ENCODE measurements at regions not wholly inside any gene's neighbourhood (a gene's known extent, or its start where the extent isn't known, plus 50 kb on each side); places are given as distances from the start of the nearest gene placed in this dataset.

DNA sequence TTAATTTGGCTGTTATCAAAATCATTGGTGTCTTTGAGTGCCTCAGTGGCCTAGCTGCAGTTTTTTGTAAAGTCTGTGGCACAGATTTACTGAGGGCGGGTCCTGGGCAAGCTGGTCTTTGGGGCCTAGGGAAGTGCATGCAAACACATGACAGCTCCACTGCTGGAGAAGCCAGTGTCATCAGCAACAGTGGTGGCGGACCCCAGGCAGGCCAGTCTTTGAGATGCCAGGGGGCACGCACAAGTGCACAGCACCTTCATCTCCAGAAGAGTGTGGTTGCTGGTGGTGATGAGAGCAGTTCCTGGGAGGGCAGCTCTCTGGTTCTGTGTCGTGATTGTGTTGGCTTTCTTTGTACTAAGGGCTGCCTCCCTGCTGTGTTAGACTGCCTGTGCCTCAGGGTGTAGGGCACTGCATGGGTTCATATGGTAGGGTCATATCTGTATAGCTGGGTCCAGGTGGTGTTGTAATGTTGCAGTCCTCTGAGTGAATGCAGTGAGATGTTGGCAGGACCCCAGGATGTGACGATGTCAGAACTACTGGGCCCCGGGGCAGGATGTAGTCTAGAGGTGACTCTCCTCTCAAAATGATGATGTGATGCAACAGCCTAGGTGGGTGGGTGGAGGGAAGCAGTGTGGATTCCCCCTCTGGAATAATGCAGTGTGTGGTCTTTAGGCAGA is 646.7 kb upstream of the CDH2 start:
- intact Hi-C loops (cut with DNase I), result no loop called here
- DNase-seq (no peak), ATAC-seq (ENCODE audit: poor library complexity) (no peak)

DNA sequence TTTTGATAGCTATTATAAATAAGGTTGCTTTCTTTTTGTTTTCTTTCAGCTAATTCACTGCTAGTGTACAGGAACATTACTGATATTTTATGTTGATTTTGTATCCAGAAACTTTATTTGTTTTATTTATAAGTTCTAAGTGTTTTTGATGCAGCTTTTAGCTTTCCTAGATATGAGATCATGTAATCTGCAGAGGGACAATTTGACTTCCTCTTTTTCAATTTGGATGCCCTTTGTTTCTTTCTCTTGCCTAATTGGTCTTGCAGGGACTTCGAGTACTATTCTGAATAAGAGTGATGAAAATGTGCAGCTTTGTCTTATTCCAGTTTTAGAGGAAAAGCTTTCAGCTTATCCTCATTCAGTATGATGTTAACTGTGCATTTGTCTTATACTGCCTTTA is 643.4 kb upstream of the CDH2 start:
- DNase-seq (no peak), ATAC-seq (ENCODE audit: poor library complexity) (no peak)
- intact Hi-C loops (cut with DNase I), result no loop called here

DNA sequence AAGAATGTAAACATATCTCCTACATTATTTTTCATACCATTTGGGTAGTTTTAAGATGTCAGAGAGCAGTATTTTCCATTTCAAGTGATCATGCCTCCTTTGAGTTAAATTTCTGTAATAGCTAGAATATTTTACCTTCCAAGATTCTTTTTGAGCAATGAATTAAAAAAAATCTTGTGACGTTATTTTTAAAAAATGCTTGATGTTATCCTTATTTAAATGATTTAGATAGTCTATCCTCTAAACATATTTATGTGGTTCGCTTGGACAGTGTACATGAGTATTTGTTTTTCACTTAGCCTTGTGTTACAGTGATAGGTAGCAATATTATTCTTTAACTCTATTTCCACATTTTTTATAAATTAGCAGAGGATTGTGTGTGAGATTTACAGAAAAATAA is 639.2 kb upstream of the CDH2 start:
- intact Hi-C loops (cut with DNase I), result no loop called here
- no peak for DNase-seq
- ATAC-seq (ENCODE audit: poor library complexity), result no peak

DNA sequence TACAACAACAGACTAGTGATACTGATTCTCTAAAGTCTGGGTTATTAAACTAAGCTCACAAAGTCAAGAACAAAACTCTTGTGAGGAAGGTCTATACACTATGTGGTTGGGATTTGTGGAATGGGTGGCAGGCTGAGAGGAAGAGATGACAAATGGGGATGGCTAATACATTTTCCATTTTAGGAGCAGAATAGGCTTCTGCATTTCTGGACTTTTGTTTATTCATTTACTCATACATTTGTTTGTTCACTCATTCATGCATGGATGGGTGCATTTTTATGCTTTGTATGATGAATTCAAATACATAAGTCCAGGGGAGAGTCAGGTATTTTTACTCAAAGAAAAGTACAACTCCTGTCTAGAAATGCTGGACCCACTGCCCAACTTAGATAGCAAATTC is 637.4 kb upstream of the CDH2 start:
- intact Hi-C loops (cut with DNase I), result no loop called here
- DNase-seq (no peak), ATAC-seq (ENCODE audit: poor library complexity) (no peak)

DNA sequence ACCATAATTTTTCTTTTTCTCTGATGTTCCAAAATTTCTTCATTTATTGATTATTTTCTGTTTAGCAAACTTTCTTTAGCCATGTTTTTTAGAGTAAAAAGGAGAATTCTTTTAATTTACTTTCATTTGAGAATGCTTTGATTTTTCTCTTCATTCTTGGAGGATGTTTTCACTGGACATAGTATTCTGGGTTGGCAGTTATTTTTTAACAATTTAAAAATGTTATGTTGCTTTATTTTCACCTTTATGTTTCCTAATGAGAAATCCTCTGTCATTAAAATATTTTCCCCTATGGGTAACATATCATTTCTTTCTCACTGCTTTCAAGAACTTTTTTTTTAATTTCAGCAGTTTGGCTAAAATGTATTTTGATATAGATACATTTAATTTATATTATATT is 631.4 kb upstream of the CDH2 start:
- DNase-seq, result no peak
- intact Hi-C loops (cut with DNase I), result no loop called here
- ATAC-seq (ENCODE audit: poor library complexity), result no peak

DNA sequence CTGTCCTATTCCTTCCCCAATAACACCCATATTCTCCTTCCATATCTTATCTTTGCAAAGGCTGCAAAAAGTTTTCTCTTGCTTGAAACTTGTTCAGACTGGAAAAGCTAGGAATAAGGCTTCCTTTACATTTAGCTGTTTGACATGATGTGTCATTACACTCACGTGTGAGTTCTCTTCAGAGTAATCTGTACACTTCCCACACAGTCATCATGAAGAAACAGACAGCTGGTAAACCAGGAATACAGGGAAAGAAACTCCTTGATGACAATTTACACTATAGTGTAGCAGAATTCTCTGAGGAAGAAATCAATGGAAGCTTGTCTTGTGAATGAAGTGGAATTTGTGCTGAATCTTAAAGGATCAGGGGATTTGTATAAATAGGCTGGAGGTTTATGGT is 628.6 kb upstream of the CDH2 start:
- ATAC-seq (ENCODE audit: poor library complexity) (no peak), DNase-seq (no peak)
- intact Hi-C loops (cut with DNase I), result no loop called here

DNA sequence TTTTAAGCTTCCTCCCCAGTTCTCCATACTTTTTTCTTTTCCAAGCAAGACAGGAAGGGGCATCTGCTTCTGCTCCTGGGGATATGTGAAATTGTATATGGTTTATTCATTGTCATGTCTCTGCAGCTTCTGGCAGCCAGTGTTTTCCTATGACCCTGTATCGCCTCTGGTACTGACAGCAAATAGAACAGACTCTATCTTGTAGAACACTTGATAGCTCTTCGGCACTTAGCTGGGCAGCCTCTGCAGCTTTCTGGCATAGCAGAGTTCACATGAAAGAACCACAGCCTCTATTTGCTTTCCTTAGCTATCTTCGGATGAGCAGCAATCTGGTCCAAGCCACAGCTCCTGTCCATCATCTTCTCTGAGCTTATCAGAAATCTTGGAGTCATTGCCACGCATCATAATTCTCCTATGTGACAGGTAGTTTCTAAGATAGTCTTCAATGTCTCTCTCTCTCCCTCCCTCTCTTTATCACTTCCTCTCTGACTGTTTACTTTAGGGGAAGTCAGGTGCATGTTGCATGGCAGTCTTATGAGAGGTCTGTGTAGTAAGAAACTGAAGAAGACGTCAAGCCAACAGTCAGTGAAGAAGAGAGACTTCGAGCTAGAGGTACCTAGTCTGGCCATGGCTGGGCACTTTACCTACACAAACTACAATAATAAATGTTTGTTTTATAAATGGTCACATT is 627.7 kb upstream of the CDH2 start:
- DNase-seq (no peak), ATAC-seq (ENCODE audit: poor library complexity) (peak; percentile 39)
- intact Hi-C loops (cut with DNase I), result no loop called here

DNA sequence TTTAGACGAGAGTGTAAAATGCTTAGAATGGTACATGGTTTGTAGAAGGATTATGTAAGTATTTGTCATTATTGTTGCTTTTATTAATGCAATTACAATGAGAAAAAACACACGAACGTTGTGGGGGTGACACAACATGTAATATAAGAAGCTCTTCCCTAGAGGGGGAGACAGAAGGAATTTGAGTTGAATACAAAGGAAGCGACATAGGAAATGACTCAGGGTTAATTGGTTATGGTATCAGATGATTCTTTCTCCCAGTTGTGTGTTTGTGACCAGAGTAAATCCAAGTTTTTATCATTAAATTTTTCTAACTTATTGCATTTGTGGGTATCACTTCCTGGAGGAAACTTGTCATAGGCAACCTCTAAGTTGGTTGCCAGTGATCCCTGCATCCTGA is 625.6 kb upstream of the CDH2 start:
- DNase-seq (no peak), ATAC-seq (ENCODE audit: poor library complexity) (no peak)
- intact Hi-C loops (cut with DNase I), result no loop called here

DNA sequence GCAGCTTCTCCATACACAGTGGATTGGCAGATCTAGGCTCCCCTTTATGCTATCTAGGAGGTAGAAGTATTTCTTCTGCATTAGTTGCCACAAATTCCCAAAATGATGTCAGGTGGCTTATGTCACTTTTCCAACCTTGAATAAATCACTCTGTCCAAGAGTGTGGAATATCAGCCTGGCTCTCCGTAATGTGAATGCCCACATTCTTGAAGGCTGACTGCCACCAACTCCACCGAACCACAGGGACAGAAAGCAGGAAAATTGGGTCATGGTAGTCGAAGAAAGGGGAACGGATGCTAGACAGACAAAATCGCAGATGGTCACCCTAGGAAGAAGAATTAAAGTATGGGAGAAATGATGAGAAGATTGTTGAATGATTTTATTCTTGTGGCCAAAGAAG is 624.9 kb upstream of the CDH2 start:
- ATAC-seq (ENCODE audit: poor library complexity), result no peak
- intact Hi-C loops (cut with DNase I), result no loop called here
- DNase-seq, result no peak

DNA sequence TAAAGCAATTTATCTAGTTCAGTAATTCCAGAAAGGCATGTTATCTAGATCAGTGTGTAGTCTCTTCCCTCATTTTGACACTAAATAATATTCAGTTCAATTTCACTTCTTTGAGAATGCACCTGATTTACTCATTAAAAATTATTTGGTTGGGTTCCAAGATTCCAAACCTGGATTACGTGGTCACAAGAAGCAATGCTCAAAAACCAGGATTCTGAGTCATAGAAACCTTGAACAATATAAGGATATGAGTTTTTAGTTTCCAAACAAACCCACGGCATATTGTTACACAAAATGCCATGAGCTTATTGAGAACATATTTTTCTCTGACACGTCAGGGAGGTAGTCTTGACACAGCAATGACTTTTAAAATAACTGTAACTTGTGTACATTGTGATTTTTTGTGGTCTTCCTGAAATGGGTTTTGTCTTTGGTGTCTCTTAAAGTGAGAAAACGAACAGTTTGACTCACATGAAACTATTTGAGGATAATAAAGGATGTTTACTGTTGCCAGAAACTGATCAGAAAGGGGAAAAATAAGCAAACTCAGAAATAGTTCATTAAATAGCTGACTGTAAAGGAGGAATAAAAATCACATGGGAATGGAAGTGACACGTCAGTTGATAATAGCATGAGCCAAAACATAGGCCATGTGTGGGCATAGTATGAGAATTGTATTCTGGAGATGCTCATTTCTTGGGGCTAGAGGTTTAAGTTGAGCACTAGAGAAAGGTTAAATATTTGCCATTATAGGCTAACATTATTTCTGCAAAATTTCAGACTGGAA is 617.7 kb upstream of the CDH2 start:
- ATAC-seq (ENCODE audit: poor library complexity) (no peak), DNase-seq (no peak)
- intact Hi-C loops (cut with DNase I), result no loop called here

DNA sequence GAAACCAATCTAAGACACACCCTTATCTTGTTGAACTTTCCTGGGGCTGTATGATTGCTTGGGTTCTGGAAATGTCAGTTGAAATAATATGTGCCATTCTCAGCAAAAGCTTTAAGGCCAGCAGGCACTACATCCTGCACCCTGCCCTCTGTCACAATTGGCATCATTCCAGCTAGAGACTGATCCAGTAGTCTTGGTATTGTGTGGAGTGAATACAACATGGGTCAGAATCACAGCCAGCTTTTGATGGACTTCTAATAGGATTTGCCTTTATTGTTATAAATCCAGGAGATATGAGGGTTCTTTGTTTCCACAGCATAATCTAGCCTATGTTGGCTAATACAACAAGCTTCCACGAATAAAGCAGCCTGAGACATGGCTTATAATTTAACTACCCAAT is 617.0 kb upstream of the CDH2 start:
- DNase-seq, result no peak
- intact Hi-C loops (cut with DNase I), result no loop called here
- no peak for ATAC-seq (ENCODE audit: poor library complexity)

DNA sequence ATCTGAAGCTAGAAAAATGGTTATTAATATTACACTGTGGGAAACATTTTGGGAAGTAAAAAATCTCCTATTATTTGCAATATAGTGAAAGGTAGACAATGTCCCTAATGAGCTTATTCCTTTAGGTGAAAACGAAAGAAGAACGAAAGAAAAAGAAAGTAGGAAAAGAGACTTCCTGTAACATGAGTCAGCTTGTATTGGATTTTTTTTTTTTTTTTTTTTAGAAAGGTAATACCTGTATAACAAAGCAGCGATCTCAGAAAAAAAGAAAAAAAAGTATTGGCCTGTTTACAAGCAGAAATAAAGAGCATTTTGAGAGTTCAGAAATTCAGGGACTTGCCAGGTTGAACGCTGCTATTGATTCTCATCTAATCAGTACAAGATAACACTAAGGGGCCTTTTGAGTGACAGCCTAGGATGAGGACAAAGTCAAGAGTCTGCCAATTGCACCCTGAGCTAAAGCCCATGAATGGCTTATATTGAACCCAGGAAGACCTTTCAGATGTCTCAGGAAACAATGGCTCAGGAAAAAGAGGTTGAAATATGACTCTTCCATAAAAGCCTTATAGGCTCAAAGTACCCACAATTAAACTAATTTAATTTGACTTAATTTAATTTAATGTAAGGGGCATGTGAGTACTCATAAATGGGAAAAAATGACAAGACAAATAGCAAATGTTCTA is 615.6 kb upstream of the CDH2 start:
- ATAC-seq (ENCODE audit: poor library complexity), result no peak
- intact Hi-C loops (cut with DNase I), result no loop called here

DNA sequence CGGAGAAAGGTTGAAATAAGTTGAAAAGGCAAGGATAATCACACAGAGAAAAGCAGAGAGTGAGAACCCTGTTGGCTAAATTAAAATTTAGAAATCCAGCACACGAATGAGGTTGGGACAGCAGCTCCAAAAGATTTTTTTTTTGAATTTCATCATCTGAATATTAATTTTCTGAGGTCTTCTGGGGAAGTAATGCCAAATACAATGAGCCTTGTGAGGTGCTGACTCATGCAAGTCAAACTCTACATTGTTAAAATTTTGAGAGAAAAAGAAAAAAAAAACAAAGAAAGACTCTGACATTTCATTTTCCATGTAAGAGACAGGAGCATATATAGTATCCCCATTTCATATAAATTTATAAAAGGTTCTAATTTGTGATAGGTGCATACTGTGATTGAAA is 614.2 kb upstream of the CDH2 start:
- DNase-seq (no peak), ATAC-seq (ENCODE audit: poor library complexity) (no peak)
- intact Hi-C loops (cut with DNase I), result no loop called here

More for the DNA sequence above, 615.6 kb upstream of the CDH2 start:
- DNase-seq, result no peak

DNA sequence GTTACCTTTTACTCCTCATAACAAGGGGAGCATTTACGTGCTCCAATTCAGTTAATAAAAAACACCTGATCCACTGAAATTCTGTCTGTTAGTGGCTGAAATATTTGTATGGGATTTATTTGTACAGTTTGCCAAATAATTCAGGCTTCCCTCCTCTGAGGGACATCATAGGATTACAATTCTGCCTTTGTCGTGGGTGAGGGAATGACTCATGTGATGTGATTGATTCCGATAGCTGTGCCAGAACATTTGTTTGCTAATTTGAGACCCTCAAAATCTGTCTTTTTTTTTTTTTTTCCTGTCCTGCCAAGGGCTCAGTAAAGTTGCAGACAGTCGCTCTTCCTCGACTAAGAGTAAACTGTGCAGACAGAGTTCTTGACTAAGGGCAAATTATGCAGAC is 612.6 kb upstream of the CDH2 start:
- intact Hi-C loops (cut with DNase I), result no loop called here
- no peak for ATAC-seq (ENCODE audit: poor library complexity)
- DNase-seq, result no peak

DNA sequence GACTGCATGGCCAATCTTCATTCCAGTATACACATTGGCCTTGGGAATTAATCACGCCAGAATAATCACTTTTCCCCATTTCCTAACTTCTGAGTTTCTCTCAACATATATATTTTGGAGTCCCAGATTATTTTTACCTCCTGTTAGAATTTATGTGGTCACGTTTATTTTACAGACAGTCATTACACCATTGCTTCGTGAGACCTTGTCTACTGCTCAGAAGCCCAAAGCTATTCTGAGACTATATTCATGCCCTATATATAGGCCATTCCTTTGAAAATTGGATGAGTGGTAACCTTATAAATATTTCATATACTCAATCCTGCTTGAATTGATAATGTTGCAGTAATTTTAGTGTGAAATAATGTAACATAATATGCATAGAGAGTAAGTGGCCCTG is 610.0 kb upstream of the CDH2 start:
- ATAC-seq (ENCODE audit: poor library complexity) (no peak), DNase-seq (no peak)
- intact Hi-C loops (cut with DNase I), result no loop called here

DNA sequence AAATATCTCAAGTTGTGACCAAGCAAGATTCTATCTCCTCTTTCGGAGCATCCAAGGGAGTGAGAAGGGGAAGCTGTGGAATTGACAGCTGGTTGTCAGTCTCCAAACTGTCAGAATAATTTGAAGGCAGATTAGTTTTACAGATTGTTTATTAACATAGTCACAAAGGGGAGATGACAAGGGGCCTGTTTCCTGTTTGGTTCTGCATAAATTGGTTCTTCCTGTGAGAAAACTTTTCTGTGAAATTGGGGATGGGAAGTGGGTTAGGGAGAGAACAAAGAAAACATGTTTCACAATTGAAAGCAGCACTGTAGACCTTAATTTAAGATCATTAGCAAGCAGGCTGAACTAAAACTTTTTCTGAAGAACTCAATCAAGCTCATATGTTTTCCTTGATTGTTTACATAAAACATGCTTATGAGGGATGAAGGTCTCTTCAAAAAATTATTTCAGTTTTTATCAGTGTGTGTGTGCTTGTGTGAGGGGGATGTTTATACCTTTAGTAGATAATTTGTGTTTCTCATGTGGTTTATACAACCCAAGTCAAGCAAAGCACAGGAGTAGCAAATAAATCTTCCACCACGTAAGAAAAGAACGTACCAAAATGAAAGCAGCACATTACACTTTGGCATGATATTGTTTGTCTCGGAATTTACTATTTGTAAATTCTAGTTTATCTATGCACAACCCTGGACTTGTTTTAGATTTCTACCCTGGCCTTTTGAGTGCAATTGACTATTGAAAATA is 604.9 kb upstream of the CDH2 start:
- ATAC-seq (ENCODE audit: poor library complexity) (no peak), DNase-seq (no peak)
- intact Hi-C loops (cut with DNase I), result no loop called here

DNA sequence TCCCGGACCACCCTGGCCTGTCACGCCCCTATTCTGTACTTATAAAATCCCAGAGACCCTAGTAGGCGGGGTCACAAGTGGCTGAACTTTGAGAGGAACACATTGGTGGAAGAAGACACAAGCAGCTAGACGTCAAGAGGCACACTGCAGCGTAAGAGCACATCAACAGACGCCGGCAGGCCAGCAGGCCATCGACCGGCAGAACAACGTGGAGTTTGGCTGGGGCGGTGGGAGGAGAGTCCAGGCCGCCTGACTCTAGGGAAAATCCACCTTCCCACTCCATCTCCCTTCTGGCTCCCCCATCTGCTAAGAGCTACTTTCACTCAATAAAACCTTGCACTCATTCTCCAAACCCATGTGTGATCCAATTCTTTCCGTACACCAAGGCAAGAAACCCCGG is 601.8 kb upstream of the CDH2 start:
- DNase-seq, result no peak
- intact Hi-C loops (cut with DNase I), result no loop called here
- no peak for ATAC-seq (ENCODE audit: poor library complexity)

DNA sequence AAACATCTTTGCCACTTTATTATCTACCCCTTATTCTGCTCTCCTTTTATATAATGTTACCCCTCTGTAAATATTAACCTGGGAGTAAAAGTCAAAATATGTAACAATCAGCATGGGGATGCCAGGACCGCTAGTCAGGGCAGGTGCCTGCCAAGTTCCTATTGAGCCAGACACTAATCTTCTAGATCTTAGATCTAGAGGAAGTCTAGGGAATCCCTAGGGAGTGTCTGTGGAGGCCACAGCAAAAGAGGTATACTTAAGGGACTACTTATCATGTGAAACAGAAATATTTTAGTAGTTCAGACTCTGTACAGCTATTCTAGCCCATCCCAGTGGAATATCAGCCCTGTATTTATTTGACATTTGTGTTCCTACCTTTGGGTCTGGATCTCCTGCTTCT is 600.8 kb upstream of the CDH2 start:
- DNase-seq, result no peak
- no peak for ATAC-seq (ENCODE audit: poor library complexity)
- intact Hi-C loops (cut with DNase I), result no loop called here

DNA sequence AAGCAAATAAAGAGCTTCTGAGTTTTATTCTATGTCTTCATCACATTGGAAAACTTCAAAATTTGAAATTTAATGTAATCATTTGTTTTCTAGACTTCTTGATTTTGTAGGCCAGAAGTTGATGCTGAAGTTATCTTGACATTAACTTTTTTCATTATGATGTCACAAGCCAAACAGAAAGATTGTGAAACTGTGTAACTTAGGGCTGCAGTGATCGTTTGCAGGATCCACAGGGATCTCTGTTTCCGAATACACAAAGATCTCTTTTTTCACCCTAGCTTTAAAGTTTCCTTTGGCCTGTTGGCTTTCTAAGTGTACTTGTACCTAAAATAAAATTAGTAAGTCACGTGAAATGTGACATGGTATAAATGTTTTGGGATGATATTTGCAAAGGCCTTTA is 594.9 kb upstream of the CDH2 start:
- no peak for DNase-seq
- peak; percentile 57 for ATAC-seq (ENCODE audit: poor library complexity)
- intact Hi-C loops (cut with DNase I), result no loop called here

Measured in Right ventricle myocardium superior (tissue), 1 donor.